Right lobe of liver (tissue), 6 donors: ENCODE measurements at regions not wholly inside any gene's neighbourhood (a gene's known extent, or its start where the extent isn't known, plus 50 kb on each side); places are given as distances from the start of the nearest gene placed in this dataset.

Source experiments
- ATAC-seq, 4 donors: fragments of 200-7000 bp; cut with Tn5 transposase; one replicate each; pipeline ENCODE4 v1.9.1; 2020; ENCODE audit warnings: mild to moderate bottlenecking in 4 of 4, moderate library complexity in 4 of 4
- DNase-seq, 3 donors: peaks; one replicate each; pipeline ENCODE4 v3.0.0-alpha.2; 2020
- H3K27ac ChIP-seq, 3 donors: fragments of 200-600 bp; one replicate each; pipeline ENCODE4 v1.8.0; 2022
- H3K27me3 ChIP-seq, 2 donors: fragments of 200-600 bp; one replicate each; pipeline ENCODE4 v1.8.0; 2022
- H3K36me3 ChIP-seq, 4 donors: fragments of 200-600 bp; sonication (generic) in 1 of 4; one replicate each; pipeline versions ENCODE4 v1.5.1 to v1.8.0; 2017 to 2022; ENCODE audit warnings: control low read depth in 1 of 4
- H3K4me1 ChIP-seq, 4 donors: fragments of 200-600 bp; sonication (generic) in 1 of 4; one replicate each; pipeline versions ENCODE4 v1.5.1 to v1.8.0; 2017 to 2022; ENCODE audit warnings: control low read depth in 1 of 4
- H3K4me3 ChIP-seq, 3 donors: fragments of 200-600 bp; one replicate each; pipeline ENCODE4 v1.8.0; 2022
- H3K9me3 ChIP-seq, 4 donors: fragments of 200-600 bp; sonication (generic) in 1 of 4; one replicate each; pipeline versions ENCODE4 v1.5.1 to v1.8.0; 2017 to 2022; ENCODE audit warnings: control low read depth in 1 of 4
- POLR2A ChIP-seq: fragments of 450-650 bp; IDR thresholded peaks from one replicate; pipeline ENCODE4 v1.6.1; 2017; ENCODE audit warnings: antibody characterized with exemption, mild to moderate bottlenecking
- WGBS: methylation state at CpG from one replicate; pipeline ENCODE4 v1.1.6; 2018; ENCODE audit warnings: low coverage, low lambda C conversion rate; ENCODE audit not compliant: insufficient coverage; ENCODE audit errors: missing lambda C conversion rate; 5-methylcytosine and 5-hydroxymethylcytosine counted together
- intact Hi-C, 2 donors: fragments of 100-400 bp; cut with DNase I; formaldehyde crosslinking; loops; one replicate each; pipeline versions ENCODE4 v1.11.2 to v1.14.1; 2022
- TF ChIP-seq, protein P1 (sequence below), 4 donors: fragments of 200-600 bp in 3 of 4; fragments of 450-650 bp in 1 of 4; IDR thresholded peaks; one replicate each; pipeline versions ENCODE4 v1.5.1 to v1.8.0; 2016 to 2022; ENCODE audit warnings: antibody characterized with exemption in 4 of 4, mild to moderate bottlenecking in 2 of 4
- donor health status: DM: no; HTN: yes; CAD: no.
- donor health status: DM: no; HTN: no; CAD: no.
- donor health status: DM: no; HTN: no; CAD: no.
- donor health status: DM: no; HTN: yes; CAD: no.
- donor health status: DM: no; HTN: yes; CAD: no.

GRCh38 chr12:24469089-24469488 is 479.8 kb downstream of the BCAT1 start:
- Histone ChIP-seq H3K27ac (no peak overlapping the region), H3K4me3 (no peak overlapping the region), H3K9me3 (no peaks in the 10 kb centered on the region), H3K4me1 (peaks cover 0 to 16% (median 0%) of the 10 kb centered on the region in 4 donors), H3K27me3 (no peaks in the 10 kb centered on the region), H3K36me3 (no peaks in the 10 kb centered on the region)
- intact Hi-C loops, result no loop called here
- TF ChIP-seq POLR2A, result no peak
- TF ChIP-seq, protein P1, sequence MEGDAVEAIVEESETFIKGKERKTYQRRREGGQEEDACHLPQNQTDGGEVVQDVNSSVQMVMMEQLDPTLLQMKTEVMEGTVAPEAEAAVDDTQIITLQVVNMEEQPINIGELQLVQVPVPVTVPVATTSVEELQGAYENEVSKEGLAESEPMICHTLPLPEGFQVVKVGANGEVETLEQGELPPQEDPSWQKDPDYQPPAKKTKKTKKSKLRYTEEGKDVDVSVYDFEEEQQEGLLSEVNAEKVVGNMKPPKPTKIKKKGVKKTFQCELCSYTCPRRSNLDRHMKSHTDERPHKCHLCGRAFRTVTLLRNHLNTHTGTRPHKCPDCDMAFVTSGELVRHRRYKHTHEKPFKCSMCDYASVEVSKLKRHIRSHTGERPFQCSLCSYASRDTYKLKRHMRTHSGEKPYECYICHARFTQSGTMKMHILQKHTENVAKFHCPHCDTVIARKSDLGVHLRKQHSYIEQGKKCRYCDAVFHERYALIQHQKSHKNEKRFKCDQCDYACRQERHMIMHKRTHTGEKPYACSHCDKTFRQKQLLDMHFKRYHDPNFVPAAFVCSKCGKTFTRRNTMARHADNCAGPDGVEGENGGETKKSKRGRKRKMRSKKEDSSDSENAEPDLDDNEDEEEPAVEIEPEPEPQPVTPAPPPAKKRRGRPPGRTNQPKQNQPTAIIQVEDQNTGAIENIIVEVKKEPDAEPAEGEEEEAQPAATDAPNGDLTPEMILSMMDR (IDR thresholded peaks at IDR 0.05), result no peak
- no peak for DNase-seq
- WGBS, result 81% methylated on average over 7 of the region's 10 CpGs
- no peak for ATAC-seq

DNA sequence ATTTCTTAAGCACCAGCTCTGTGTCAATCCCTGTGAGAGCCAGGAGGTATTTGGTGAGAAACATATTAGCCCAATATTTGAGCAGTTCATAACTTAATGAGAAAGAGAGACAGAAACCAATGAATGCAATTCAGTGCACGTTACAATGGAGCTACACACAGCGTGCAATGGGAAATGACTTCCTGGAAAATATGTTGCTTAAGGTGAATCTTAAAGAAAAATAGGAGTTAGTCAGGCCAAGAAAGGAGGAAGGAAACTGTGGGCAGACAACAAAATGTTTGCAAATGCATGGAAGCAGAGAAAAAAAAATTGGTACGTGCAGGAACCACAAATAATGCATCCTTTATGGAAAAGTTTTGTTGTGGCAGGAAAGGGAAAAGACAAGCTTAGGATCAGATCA is 481.7 kb downstream of the BCAT1 start:
- no peak for DNase-seq
- TF ChIP-seq, protein P1 (IDR thresholded peaks at IDR 0.05), result no peak
- TF ChIP-seq POLR2A, result no peak
- no peak for ATAC-seq
- H3K27ac ChIP-seq, result no peak overlapping the region
- H3K36me3 ChIP-seq, result no peaks in the 10 kb centered on the region
- no peaks in the 10 kb centered on the region for H3K9me3 ChIP-seq
- no peak overlapping the region for H3K4me3 ChIP-seq
- H3K27me3 ChIP-seq, result no peaks in the 10 kb centered on the region
- WGBS, result 58% methylated on average over 3 of the region's 3 CpGs
- intact Hi-C loops, result no loop called here
- H3K4me1 ChIP-seq, result peaks cover 0 to 10% (median 0%) of the 10 kb centered on the region in 4 donors

DNA sequence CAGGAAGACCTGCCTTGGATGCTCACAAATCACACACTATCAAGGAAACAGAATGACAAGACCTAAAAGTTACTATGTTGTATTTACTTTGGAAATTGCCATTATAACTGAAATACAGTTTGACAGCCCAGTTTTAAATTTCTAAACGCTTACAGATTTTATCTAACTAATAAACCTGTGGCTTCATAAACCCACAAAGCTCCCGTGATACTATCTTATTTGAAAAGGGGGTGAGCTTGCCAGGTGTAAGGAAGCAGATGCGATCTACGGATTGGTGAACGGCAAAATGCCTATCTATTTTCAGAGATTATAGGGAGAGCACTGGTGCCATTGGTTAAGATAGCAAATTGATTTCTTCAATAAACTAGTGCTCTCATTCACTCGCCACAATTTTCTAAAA is 485.5 kb downstream of the BCAT1 start:
- no peak overlapping the region for H3K27ac ChIP-seq
- 53% methylated on average over 6 of the region's 6 CpGs for WGBS

GRCh38 chr12:24462946-24463345 is 486.0 kb downstream of the BCAT1 start:
- intact Hi-C loops, result no loop called here
- Histone ChIP-seq H3K27ac (no peak overlapping the region), H3K36me3 (no peaks in the 10 kb centered on the region), H3K4me3 (no peak overlapping the region), H3K9me3 (no peaks in the 10 kb centered on the region), H3K4me1 (no peaks in the 10 kb centered on the region), H3K27me3 (no peaks in the 10 kb centered on the region)
- DNase-seq, result no peak
- no peak for TF ChIP-seq POLR2A
- TF ChIP-seq, protein P1 (IDR thresholded peaks at IDR 0.05), result no peak
- WGBS, result 90% methylated on average over 1 of the region's 1 CpG
- no peak for ATAC-seq

More for the DNA sequence above, 485.5 kb downstream of the BCAT1 start:
- no peaks in the 10 kb centered on the region for H3K4me1 ChIP-seq
- DNase-seq (no peak), ATAC-seq (no peak)
- intact Hi-C loops, result no loop called here
- TF ChIP-seq POLR2A, result no peak
- TF ChIP-seq, protein P1 (IDR thresholded peaks at IDR 0.05), result no peak
- no peaks in the 10 kb centered on the region for H3K36me3 ChIP-seq
- H3K4me3 ChIP-seq, result no peak overlapping the region
- H3K27me3 ChIP-seq, result no peaks in the 10 kb centered on the region
- no peaks in the 10 kb centered on the region for H3K9me3 ChIP-seq

DNA sequence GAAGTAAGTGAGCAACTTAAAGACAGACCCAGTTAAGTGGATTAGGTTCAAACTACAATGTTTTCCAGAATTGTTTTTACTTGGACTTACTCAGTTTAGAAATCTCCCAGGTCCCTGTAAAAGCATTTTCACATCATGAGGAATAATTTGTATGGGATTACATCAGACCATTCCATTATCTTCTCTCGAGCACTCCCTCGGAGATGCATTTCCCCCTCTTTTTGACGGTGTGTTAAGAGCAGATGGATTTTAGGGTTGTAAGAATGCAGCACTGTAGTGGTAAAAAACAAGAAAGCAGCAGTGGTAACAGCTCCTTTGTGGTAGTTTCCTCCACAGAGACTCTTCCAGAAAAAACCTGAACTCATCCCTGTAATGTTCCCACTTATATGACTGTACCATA is 488.4 kb downstream of the BCAT1 start:
- DNase-seq (no peak), ATAC-seq (no peak)
- H3K36me3 ChIP-seq, result no peaks in the 10 kb centered on the region
- H3K27me3 ChIP-seq, result no peaks in the 10 kb centered on the region
- H3K4me3 ChIP-seq, result no peak overlapping the region
- 89% methylated on average over 3 of the region's 3 CpGs for WGBS
- H3K9me3 ChIP-seq, result no peaks in the 10 kb centered on the region
- intact Hi-C loops, result no loop called here
- TF ChIP-seq, protein P1 (IDR thresholded peaks at IDR 0.05), result no peak
- no peak for TF ChIP-seq POLR2A
- H3K27ac ChIP-seq, result no peak overlapping the region
- no peaks in the 10 kb centered on the region for H3K4me1 ChIP-seq
